Skeletal muscle tissue (tissue), 3 donors: ENCODE measurements at regions not wholly inside any gene's neighbourhood (a gene's known extent, or its start where the extent isn't known, plus 50 kb on each side); places are given as distances from the start of the nearest gene placed in this dataset.

ENCODE experiments used
- H3K27ac ChIP-seq: one replicate; pipeline ENCODE4 v1.7.0; 2013; ENCODE audit warnings: mild to moderate bottlenecking, low read depth, low read length, inconsistent platforms
- H3K27me3 ChIP-seq, 3 donors: one replicate each; pipeline ENCODE4 v1.7.0; 2013; ENCODE audit warnings: low read length in 3 of 3; ENCODE audit not compliant: control insufficient read depth in 3 of 3, insufficient read depth in 3 of 3
- H3K36me3 ChIP-seq, 3 donors: one replicate each; pipeline ENCODE4 v1.7.0; 2013; ENCODE audit warnings: low read length in 3 of 3; ENCODE audit not compliant: control insufficient read depth in 3 of 3, insufficient read depth in 3 of 3
- H3K4me1 ChIP-seq, 3 donors: one replicate each; pipeline ENCODE4 v1.7.0; 2013; ENCODE audit warnings: low read length in 3 of 3, mild to moderate bottlenecking in 3 of 3; ENCODE audit not compliant: control insufficient read depth in 3 of 3, insufficient read depth in 3 of 3
- H3K4me3 ChIP-seq, 3 donors: one replicate each; pipeline ENCODE4 v1.7.0; 2013; ENCODE audit warnings: low read length in 3 of 3
- H3K9ac ChIP-seq, 3 donors: one replicate each; pipeline ENCODE4 v1.7.0; 2013; ENCODE audit warnings: low read length in 3 of 3, mild to moderate bottlenecking in 3 of 3, moderate library complexity in 2 of 3, low read depth in 1 of 3
- H3K9me3 ChIP-seq, 3 donors: one replicate each; pipeline ENCODE4 v1.7.0; 2013; ENCODE audit warnings: low read length in 3 of 3; ENCODE audit not compliant: control insufficient read depth in 3 of 3
- donor health status: Osteomylitis.

DNA sequence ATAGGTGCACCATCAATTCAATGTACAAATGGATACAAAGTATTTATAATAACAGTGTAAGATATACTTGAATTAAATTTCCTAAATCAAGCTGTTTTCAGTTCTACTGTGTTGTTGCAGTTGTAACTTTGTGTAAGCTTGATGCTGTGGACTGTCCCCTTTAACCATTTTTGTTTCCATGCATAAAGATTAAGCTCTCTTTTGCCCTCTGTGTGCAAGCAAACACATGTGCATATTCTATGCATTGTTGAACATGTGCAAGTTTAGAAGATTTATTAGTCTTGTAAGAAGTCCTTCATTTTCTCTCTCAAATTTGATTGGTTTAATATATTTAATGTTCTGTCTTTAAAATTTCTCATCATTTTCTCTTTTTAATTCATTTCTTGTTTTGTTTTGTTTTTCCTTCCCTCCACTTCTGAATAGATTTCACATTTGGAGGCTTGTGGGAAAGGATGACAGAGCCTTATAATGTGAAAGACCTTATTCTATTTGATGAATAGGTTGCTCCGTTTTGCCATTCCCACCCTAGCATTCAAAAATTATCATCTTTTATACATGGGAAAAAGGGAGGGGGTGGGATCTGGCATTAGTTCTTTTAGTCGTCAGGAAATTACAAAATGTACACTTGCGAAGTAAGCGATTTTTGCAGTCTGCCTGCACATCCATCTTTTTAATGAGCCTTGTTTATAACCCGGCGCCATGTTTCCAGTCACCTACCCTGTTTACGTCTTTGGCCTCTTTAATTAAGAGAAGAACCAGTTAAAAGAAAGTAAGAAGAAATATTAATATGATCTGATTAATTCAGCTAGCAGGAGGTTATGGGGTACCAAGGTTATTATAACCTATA is 961.5 kb upstream of the NR2F2 start:
- Histone ChIP-seq H3K27ac (no peak overlapping the region), H3K9ac (no peak overlapping the region), H3K4me3 (no peak overlapping the region), H3K9me3 (no peaks in the 10 kb centered on the region), H3K4me1 (no peaks in the 10 kb centered on the region), H3K27me3 (no peaks in the 10 kb centered on the region), H3K36me3 (no peaks in the 10 kb centered on the region)

GRCh38 chr15:95370291-95370690 is 960.2 kb upstream of the NR2F2 start:
- no peak overlapping the region for H3K27ac ChIP-seq
- H3K4me1 ChIP-seq, result no peaks in the 10 kb centered on the region
- H3K9me3 ChIP-seq, result no peaks in the 10 kb centered on the region
- H3K4me3 ChIP-seq, result no peak overlapping the region
- no peak overlapping the region for H3K9ac ChIP-seq
- no peaks in the 10 kb centered on the region for H3K36me3 ChIP-seq
- no peaks in the 10 kb centered on the region for H3K27me3 ChIP-seq

GRCh38 chr15:95371664-95372063 is 958.8 kb upstream of the NR2F2 start:
- Histone ChIP-seq H3K27me3 (no peaks in the 10 kb centered on the region), H3K36me3 (no peaks in the 10 kb centered on the region), H3K27ac (no peak overlapping the region), H3K9ac (no peak overlapping the region), H3K4me1 (no peaks in the 10 kb centered on the region), H3K4me3 (no peak overlapping the region), H3K9me3 (no peaks in the 10 kb centered on the region)

GRCh38 chr15:95375281-95375680 is 955.2 kb upstream of the NR2F2 start:
- Histone ChIP-seq H3K9me3 (no peaks in the 10 kb centered on the region), H3K4me3 (no peak overlapping the region), H3K36me3 (no peaks in the 10 kb centered on the region), H3K27ac (no peak overlapping the region), H3K9ac (no peak overlapping the region), H3K27me3 (no peaks in the 10 kb centered on the region), H3K4me1 (no peaks in the 10 kb centered on the region)

DNA sequence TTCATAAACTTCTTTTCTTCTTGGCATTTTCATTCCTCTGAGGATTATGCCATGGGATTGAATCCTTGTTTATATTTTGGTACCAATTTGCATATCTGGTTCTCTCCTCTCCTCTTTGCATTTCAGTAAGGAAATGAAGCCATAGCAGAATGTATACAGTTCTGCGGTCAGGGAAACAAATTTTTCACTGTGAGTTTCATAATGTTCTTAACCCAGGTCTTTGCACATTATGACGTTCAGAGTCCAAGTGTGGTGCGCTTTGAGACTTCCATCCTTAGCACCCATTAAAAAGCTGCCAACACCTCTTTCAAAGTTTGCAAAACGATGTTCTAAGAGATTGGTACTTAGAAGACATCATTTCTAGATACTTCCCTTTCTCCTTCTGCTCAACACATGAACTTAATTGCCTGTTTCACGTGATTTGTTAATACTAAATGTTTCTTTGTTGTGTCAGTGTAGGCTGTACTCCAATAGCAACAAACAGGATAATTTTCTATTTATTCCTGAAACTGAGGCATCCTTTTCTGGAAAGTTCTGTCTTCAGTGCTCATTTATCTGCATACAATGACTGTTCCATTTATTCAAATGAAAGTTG is 953.1 kb upstream of the NR2F2 start:
- Histone ChIP-seq H3K9ac (no peak overlapping the region), H3K9me3 (no peaks in the 10 kb centered on the region), H3K36me3 (no peaks in the 10 kb centered on the region), H3K4me1 (no peaks in the 10 kb centered on the region), H3K4me3 (no peak overlapping the region), H3K27ac (no peak overlapping the region), H3K27me3 (no peaks in the 10 kb centered on the region)

DNA sequence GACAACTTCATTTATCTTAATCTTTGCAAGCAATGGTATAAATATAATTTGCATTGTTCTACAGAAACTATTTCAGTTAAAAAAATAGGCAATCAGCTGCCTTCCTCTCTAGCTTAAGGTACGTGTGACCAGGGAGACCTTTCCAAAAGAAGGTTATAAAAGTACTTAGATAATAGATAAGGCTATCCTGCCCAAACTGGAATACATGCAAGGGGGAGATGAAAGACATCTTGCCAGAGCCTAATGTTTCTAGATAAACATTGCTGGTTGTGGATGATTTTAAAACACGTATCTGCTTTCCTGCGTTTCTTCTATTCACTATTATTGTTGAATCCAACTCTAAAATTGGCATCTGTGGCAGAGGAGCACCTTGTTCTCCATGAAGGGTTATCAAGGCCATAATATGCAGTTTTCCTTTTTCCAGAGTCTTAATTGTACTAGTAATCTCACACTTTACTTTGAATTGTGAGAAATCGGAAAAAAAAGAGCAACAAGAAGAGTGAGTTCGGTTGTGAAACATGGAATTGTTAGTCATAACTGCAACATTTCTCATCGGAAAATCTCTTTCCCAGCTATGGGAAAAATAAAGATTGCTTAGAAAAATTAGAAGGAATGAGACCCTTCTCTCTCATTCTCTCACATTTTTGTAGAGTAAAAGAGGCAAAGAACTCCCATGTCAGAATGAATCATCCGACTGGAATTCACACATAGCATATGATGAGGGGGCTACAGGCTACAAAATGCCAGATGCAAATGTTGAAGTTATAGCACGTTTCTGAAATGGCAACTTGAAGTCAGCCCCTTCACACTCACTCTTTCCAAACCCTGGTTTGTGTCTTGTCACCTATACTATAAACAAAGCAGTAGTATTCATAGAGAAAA is 936.1 kb upstream of the NR2F2 start:
- Histone ChIP-seq H3K27ac (peak overlapping the region; percentile 27), H3K27me3 (no peaks in the 10 kb centered on the region), H3K9ac (no peak overlapping the region), H3K4me3 (peak overlapping the region in 1 of 3 donors; percentile 2), H3K4me1 (peaks cover 0 to 3% (median 0%) of the 10 kb centered on the region in 3 donors), H3K9me3 (no peaks in the 10 kb centered on the region), H3K36me3 (no peaks in the 10 kb centered on the region)

- Histone ChIP-seq H3K9me3 (no peaks in the 10 kb centered on the region), H3K36me3 (no peaks in the 10 kb centered on the region), H3K27me3 (no peaks in the 10 kb centered on the region), H3K4me3 (no peak overlapping the region), H3K4me1 (no peaks in the 10 kb centered on the region), H3K9ac (no peak overlapping the region), H3K27ac (no peak overlapping the region)
These were observed 930.1 kb upstream of the NR2F2 start for GRCh38 chr15:95400428-95400827.

- Histone ChIP-seq H3K36me3 (no peaks in the 10 kb centered on the region), H3K4me3 (no peak overlapping the region), H3K9me3 (no peaks in the 10 kb centered on the region), H3K27me3 (no peaks in the 10 kb centered on the region), H3K9ac (no peak overlapping the region), H3K27ac (no peak overlapping the region), H3K4me1 (no peaks in the 10 kb centered on the region)
These were observed 928.9 kb upstream of the NR2F2 start for GRCh38 chr15:95401587-95401986.

DNA sequence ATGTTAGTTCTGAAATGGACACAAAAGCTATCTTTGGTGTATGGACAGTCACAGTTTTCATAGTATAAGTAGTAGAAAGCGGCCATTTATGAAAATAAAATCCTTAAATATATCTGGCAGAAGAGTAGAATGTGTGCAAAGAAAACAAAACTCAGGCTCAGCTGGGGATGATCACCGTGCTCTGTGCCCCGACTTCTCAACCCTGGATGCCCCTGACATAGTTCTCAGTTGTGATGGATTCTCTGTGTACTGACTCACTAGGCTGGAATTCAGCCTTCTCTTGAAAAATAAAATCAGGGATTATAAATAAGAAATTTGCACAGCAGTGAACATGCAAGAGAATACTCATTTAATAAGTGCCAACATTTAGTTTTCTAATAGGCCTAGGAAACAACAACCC is 925.1 kb upstream of the NR2F2 start:
- H3K4me3 ChIP-seq, result no peak overlapping the region
- H3K4me1 ChIP-seq, result no peaks in the 10 kb centered on the region
- no peaks in the 10 kb centered on the region for H3K9me3 ChIP-seq
- H3K27ac ChIP-seq, result no peak overlapping the region
- no peaks in the 10 kb centered on the region for H3K27me3 ChIP-seq
- no peak overlapping the region for H3K9ac ChIP-seq
- no peaks in the 10 kb centered on the region for H3K36me3 ChIP-seq

- no peak overlapping the region for H3K9ac ChIP-seq
- H3K9me3 ChIP-seq, result no peaks in the 10 kb centered on the region
- no peak overlapping the region for H3K27ac ChIP-seq
- H3K4me3 ChIP-seq, result no peak overlapping the region
- H3K4me1 ChIP-seq, result no peaks in the 10 kb centered on the region
- no peaks in the 10 kb centered on the region for H3K27me3 ChIP-seq
- no peaks in the 10 kb centered on the region for H3K36me3 ChIP-seq
These were observed 923.0 kb upstream of the NR2F2 start for GRCh38 chr15:95407534-95407933.
